Adrenal gland (tissue), 9 donors: ENCODE measurements at regions not wholly inside any gene's neighbourhood (a gene's known extent, or its start where the extent isn't known, plus 50 kb on each side); places are given as distances from the start of the nearest gene placed in this dataset.

ENCODE experiments used
- DNase-seq, 7 donors: peaks; one replicate each; pipeline ENCODE4 v3.0.0-alpha.2; 2019 to 2020
- H3K27ac ChIP-seq, 5 donors: fragments of 200-600 bp; sonication (generic) in 4 of 5; 1 replicate in 3 of 5; 2 replicates in 2 of 5; pipeline versions ENCODE4 v1.5.1 to v1.8.0; 2016 to 2020; ENCODE audit warnings: mild to moderate bottlenecking in 1 of 5
- H3K27me3 ChIP-seq: fragments of 200-600 bp; 2 replicates; pipeline ENCODE4 v1.8.0; 2021
- H3K36me3 ChIP-seq, 2 donors: fragments of 200-600 bp; replicated peaks in 1 of 2; 1 replicate in 1 of 2; 2 replicates in 1 of 2; pipeline versions ENCODE4 v1.5.1 to v1.8.0; 2018 to 2022
- H3K4me1 ChIP-seq, 2 donors: fragments of 200-600 bp; replicated peaks in 1 of 2; 1 replicate in 1 of 2; 2 replicates in 1 of 2; pipeline versions ENCODE4 v1.5.1 to v1.8.0; 2018 to 2021
- H3K4me3 ChIP-seq, 4 donors: fragments of 200-600 bp; sonication (generic) in 3 of 4; one replicate each; pipeline ENCODE4 v1.5.1; 2016 to 2018
- H3K9me3 ChIP-seq, 3 donors: fragments of 200-600 bp; sonication (generic) in 1 of 3; replicated peaks in 1 of 3; 1 replicate in 2 of 3; 2 replicates in 1 of 3; pipeline versions ENCODE4 v1.5.1 to v1.8.0; 2016 to 2021
- POLR2A ChIP-seq, 2 donors: fragments of 450-650 bp; IDR thresholded peaks; one replicate each; pipeline ENCODE4 v1.6.1; 2017; ENCODE audit warnings: antibody characterized with exemption in 2 of 2, mild to moderate bottlenecking in 2 of 2, moderate library complexity in 1 of 2
- WGBS, 4 donors: extraction: QIAGEN DNeasy Blood & Tissue Kit in 2 of 4; methylation state at CpG; one replicate each; pipeline versions ENCODE4 v1.1.5 to v1.1.7; 2013 to 2017; 5-methylcytosine and 5-hydroxymethylcytosine counted together
- intact Hi-C, 2 donors: fragments of 100-400 bp; cut with DNase I; formaldehyde crosslinking; loops; one replicate each; pipeline versions ENCODE4 v1.14.1 to v1.15.0; 2022 to 2023
- TF ChIP-seq, protein P1 (sequence below), 6 experiments: fragments of 450-650 bp in 4 of 6; fragments of 200-600 bp in 2 of 6; sonication (generic) in 1 of 6; IDR thresholded peaks; 1 replicate in 5 of 6; 2 replicates in 1 of 6; pipeline versions ENCODE4 v1.5.1 to v1.8.0; 2016 to 2021; ENCODE audit warnings: antibody characterized with exemption in 6 of 6, mild to moderate bottlenecking in 2 of 6, moderate library complexity in 1 of 6
- donor health status: healthy with polysubstance abuse.
- donor health status: Bipolar disorder and iron deficiency.
- donor health status: DM: yes; HTN: yes; CAD: no.
- donor health status: DM: no; HTN: no; CAD: no.
- donor health status: DM: no; HTN: no; CAD: no.

DNA sequence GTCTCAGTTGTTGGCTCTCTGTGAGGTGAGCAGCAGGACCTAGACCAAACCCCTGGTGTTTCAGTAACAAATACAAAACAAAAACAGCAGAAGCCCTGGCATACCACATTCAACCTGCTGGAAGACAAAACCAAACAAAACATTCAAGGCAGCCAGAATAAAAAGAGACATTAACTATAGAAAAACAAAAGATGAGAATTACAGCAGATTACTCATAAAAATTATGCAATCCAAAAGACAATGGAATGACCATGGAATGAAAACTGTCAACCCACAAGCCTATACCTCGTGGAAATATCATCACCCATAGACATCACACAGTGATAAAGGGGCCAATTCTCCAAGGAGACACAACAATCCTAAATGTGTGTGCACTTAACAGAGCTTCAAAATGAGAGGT lies 106.0 kb upstream of the IQSEC1 start:
- H3K27me3 ChIP-seq = no peaks in the 10 kb centered on the region
- no peak for DNase-seq
- intact Hi-C loops = no loop called here
- H3K36me3 ChIP-seq = no peaks in the 10 kb centered on the region
- no peak overlapping the region for H3K27ac ChIP-seq
- 48 to 78% (median 70%) methylated on average over 1 of the region's 1 CpG for WGBS, 4 donors
- H3K4me1 ChIP-seq = no peaks in the 10 kb centered on the region
- no peak for TF ChIP-seq POLR2A (IDR thresholded peaks at IDR 0.05)
- TF ChIP-seq, protein P1, sequence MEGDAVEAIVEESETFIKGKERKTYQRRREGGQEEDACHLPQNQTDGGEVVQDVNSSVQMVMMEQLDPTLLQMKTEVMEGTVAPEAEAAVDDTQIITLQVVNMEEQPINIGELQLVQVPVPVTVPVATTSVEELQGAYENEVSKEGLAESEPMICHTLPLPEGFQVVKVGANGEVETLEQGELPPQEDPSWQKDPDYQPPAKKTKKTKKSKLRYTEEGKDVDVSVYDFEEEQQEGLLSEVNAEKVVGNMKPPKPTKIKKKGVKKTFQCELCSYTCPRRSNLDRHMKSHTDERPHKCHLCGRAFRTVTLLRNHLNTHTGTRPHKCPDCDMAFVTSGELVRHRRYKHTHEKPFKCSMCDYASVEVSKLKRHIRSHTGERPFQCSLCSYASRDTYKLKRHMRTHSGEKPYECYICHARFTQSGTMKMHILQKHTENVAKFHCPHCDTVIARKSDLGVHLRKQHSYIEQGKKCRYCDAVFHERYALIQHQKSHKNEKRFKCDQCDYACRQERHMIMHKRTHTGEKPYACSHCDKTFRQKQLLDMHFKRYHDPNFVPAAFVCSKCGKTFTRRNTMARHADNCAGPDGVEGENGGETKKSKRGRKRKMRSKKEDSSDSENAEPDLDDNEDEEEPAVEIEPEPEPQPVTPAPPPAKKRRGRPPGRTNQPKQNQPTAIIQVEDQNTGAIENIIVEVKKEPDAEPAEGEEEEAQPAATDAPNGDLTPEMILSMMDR (IDR thresholded peaks at IDR 0.05) = no peak
- no peak overlapping the region for H3K4me3 ChIP-seq
- H3K9me3 ChIP-seq = peaks cover 0 to 9% (median 0%) of the 10 kb centered on the region in 3 donors

DNA sequence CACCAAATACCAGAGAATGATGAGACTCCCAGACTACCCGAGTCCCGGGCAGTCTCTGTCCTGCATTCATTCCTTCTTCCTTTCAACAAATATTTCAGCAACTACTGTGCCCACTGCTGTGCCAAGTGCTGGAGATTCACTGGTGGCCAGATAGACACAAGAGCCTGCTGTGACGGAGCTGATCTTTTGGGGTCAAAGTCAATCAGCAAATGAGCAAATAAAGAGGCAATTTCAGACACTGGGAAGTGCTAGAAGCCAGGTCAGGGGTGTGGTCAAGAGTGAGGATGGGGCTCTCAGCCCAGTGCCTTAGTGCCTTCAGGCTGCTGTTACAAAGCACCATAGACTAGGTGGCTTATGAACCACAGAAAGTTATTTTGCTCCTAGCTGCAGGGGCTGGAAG lies 104.9 kb upstream of the IQSEC1 start:
- H3K27ac ChIP-seq = no peak overlapping the region
- H3K9me3 ChIP-seq = peaks cover 0 to 9% (median 0%) of the 10 kb centered on the region in 3 donors
- intact Hi-C loops = no loop called here
- no peaks in the 10 kb centered on the region for H3K27me3 ChIP-seq
- WGBS, 4 donors = 87 to 92% (median 90%) methylated on average over 3 of the region's 3 CpGs
- no peak overlapping the region for H3K4me3 ChIP-seq
- no peak for TF ChIP-seq POLR2A (IDR thresholded peaks at IDR 0.05)
- TF ChIP-seq, protein P1 (IDR thresholded peaks at IDR 0.05) = no peak
- no peaks in the 10 kb centered on the region for H3K36me3 ChIP-seq
- no peaks in the 10 kb centered on the region for H3K4me1 ChIP-seq
- DNase-seq = no peak

DNA sequence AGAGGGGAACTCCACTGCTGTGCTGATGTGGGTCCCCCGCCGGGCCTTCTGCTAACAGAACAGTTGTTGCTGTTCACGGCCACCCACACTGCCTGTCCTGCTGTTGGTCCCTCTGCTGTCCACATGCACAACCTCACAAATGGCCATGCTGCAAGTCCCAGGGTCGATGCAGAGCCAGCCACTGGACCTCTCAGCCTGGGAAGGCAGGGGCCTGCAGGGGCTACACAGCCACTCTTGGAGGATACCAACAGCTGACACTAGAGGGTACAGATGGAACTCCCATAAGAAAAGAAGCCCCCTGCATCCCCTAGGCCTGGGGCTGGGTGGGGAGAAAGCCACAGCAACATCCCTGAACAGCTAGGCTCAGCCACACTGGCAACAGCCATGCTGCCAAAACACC lies 104.4 kb upstream of the IQSEC1 start:
- no peaks in the 10 kb centered on the region for H3K27me3 ChIP-seq
- H3K27ac ChIP-seq = no peak overlapping the region
- 81 to 85% methylated on average over 4 of the region's 4 CpGs; no CpG with 5 or more reads in 2 of the 4 donors for WGBS, 4 donors
- TF ChIP-seq POLR2A (IDR thresholded peaks at IDR 0.05) = no peak
- TF ChIP-seq, protein P1 (IDR thresholded peaks at IDR 0.05) = no peak
- no peak for DNase-seq
- H3K9me3 ChIP-seq = peaks cover 0 to 9% (median 0%) of the 10 kb centered on the region in 3 donors
- H3K36me3 ChIP-seq = no peaks in the 10 kb centered on the region
- no peaks in the 10 kb centered on the region for H3K4me1 ChIP-seq
- no peak overlapping the region for H3K4me3 ChIP-seq
- intact Hi-C loops = no loop called here

DNA sequence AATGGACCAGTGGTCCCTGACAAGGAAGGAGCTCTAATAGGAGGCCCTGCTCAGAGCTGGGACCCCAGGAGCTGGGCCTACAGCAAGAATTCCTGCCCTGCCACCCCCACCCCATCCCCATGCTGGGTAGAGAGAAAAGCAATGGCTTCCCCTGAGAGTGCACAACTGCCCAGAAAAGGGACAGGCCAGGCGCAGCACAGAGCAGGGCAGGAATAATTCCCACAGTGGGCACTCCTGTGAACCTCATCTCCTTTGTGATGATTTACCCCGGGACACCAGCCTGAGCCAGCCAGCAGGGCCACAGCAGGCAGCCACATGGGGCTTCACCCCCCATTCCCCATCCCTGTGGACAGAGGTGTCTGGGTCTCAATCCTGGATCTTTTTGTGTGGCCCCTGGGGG lies 104.0 kb upstream of the IQSEC1 start:
- no peaks in the 10 kb centered on the region for H3K27me3 ChIP-seq
- H3K4me1 ChIP-seq = no peaks in the 10 kb centered on the region
- TF ChIP-seq, protein P1 (IDR thresholded peaks at IDR 0.05) = no peak
- no peak for TF ChIP-seq POLR2A (IDR thresholded peaks at IDR 0.05)
- no peak overlapping the region for H3K27ac ChIP-seq
- no peak overlapping the region for H3K4me3 ChIP-seq
- intact Hi-C loops = no loop called here
- no peak for DNase-seq
- H3K36me3 ChIP-seq = no peaks in the 10 kb centered on the region
- peaks cover 0 to 9% (median 0%) of the 10 kb centered on the region in 3 donors for H3K9me3 ChIP-seq
- 86 to 100% (median 92%) methylated on average over 1 to 2 of the region's 2 CpGs for WGBS, 4 donors
